ENCODE measurements at regions not wholly inside any gene's neighbourhood (a gene's known extent, or its start where the extent isn't known, plus 50 kb on each side); places are given as distances from the start of the nearest gene placed in this dataset.

DNA sequence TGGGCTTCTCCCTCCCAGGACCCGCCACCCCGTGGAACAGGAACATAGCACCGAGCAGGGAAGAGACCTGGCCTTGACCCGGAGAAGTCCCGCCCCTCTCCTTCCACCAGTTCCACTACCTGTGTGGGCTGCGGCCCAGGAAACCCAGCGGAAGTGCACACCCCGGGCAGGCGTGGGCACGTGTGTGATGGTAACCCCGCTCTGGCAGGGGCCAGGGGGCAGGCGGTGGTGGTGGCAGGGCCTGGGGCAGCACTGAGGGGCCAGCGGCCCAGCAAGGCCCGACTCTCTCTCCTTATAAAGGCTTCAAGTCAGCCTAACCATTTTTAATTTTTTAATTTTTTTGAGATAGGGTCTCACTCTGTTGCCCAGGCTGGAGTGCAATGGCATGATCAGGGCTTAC is 129.0 kb upstream of the FAM98A start:
- no peak overlapping the region for H3K27ac Mint-ChIP-seq
- H3K4me3 Mint-ChIP-seq, result no peak overlapping the region
- no peaks in the 10 kb centered on the region for H3K4me1 Mint-ChIP-seq
- H3K27me3 Mint-ChIP-seq, result no peaks in the 10 kb centered on the region
- H3K36me3 Mint-ChIP-seq (ENCODE audit: low read depth), result no peaks in the 10 kb centered on the region
- no peak for ATAC-seq (ENCODE audit: low read depth)
- POLR2A ChIA-PET, result no interaction called here
- H3K9me3 Mint-ChIP-seq, result no peaks in the 10 kb centered on the region
- DNase-seq, result no peak
- CTCF ChIA-PET, result no interaction called here
- TF ChIP-seq, protein P1, sequence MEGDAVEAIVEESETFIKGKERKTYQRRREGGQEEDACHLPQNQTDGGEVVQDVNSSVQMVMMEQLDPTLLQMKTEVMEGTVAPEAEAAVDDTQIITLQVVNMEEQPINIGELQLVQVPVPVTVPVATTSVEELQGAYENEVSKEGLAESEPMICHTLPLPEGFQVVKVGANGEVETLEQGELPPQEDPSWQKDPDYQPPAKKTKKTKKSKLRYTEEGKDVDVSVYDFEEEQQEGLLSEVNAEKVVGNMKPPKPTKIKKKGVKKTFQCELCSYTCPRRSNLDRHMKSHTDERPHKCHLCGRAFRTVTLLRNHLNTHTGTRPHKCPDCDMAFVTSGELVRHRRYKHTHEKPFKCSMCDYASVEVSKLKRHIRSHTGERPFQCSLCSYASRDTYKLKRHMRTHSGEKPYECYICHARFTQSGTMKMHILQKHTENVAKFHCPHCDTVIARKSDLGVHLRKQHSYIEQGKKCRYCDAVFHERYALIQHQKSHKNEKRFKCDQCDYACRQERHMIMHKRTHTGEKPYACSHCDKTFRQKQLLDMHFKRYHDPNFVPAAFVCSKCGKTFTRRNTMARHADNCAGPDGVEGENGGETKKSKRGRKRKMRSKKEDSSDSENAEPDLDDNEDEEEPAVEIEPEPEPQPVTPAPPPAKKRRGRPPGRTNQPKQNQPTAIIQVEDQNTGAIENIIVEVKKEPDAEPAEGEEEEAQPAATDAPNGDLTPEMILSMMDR (IDR thresholded peaks at IDR 0.05), result no peak
- intact Hi-C loops (cut with micrococcal nuclease), result no loop called here

DNA sequence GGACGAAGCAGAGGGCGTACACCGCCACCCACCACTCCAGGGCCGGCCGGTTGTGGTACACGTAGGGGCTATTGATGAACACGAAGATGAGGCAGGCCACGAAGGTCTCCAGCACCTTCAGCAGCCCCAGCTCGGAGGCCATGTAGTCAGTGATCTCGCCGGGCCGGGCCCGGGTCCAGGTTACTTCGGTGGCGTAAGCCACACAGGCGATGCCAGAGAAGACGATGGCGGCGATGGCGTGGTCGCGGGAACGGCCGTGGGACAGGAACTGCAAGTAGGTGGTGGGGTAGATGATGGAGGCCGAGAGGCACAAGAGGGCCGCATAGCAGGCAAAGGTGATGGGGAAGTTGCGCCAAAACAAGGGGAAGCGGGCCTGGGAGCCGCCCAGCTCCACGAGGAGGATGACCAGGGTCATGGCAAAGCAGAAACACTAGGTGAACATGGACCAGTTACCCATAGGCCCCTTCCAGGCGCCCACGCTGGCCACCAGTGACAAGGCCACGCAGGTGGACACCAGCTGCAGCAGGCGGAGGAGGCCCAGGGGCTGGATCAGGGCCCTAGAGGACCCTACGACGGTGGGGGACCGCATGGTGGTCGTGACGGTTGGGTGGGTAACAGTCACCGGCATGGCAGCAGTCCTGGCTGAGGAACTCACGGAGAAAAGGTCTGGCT is 128.4 kb upstream of the FAM98A start:
- DNase-seq (no peak), ATAC-seq (ENCODE audit: low read depth) (no peak)
- Mint-ChIP-seq H3K27me3 (no peaks in the 10 kb centered on the region), H3K4me1 (no peaks in the 10 kb centered on the region), H3K36me3 (ENCODE audit: low read depth) (no peaks in the 10 kb centered on the region), H3K9me3 (no peaks in the 10 kb centered on the region), H3K4me3 (no peak overlapping the region), H3K27ac (no peak overlapping the region)
- CTCF ChIA-PET, result no interaction called here
- intact Hi-C loops (cut with micrococcal nuclease), result no loop called here
- TF ChIP-seq, protein P1 (IDR thresholded peaks at IDR 0.05), result no peak
- POLR2A ChIA-PET, result no interaction called here

DNA sequence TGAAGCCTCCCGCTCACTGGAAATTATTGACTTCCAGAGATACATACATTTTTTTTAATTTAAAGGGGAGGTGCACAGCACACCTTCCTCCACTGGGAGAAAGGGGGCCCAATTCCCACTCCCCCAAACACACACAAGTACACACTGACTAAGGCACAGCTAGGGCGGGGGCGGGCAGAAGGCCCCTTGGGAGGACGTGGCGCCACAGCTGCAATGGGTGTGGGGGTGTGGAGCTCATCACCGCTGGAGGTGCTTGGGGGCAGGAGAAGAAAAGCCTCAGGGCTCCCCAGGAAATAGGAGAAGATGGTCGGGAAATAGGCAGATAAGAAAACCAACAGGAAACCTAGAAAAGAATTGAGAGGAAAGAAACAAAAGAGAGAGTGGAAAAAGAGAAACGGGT is 127.3 kb upstream of the FAM98A start:
- ATAC-seq (ENCODE audit: low read depth) (no peak), DNase-seq (no peak)
- no peaks in the 10 kb centered on the region for H3K27me3 Mint-ChIP-seq
- no peak overlapping the region for H3K4me3 Mint-ChIP-seq
- no peaks in the 10 kb centered on the region for H3K4me1 Mint-ChIP-seq
- no peak overlapping the region for H3K27ac Mint-ChIP-seq
- POLR2A ChIA-PET, result no interaction called here
- intact Hi-C loops (cut with micrococcal nuclease), result no loop called here
- CTCF ChIA-PET, result no interaction called here
- H3K36me3 Mint-ChIP-seq (ENCODE audit: low read depth), result no peaks in the 10 kb centered on the region
- TF ChIP-seq, protein P1 (IDR thresholded peaks at IDR 0.05), result no peak
- no peaks in the 10 kb centered on the region for H3K9me3 Mint-ChIP-seq

DNA sequence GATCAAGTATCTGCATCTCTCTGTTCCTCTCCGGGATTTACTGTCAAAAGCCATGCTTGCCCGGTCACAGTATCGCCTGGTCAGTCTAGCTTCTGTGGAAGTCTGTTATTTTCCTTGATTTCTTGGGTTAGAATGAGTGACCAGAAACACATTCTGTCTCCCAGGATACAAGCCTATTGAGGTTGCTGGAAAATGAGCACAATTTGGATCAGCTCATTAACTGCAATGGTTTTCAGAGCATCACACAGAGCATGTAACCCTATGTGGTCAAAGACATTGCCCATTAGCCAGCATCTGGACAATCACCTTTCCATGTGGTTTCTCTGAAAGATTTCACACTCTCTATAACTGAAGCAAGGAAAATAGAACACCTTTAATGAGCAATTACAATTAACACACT is 124.2 kb upstream of the FAM98A start:
- no peaks in the 10 kb centered on the region for H3K36me3 Mint-ChIP-seq (ENCODE audit: low read depth)
- POLR2A ChIA-PET, result no interaction called here
- H3K4me3 Mint-ChIP-seq, result no peak overlapping the region
- H3K9me3 Mint-ChIP-seq, result no peaks in the 10 kb centered on the region
- TF ChIP-seq, protein P1 (IDR thresholded peaks at IDR 0.05), result no peak
- H3K27ac Mint-ChIP-seq, result no peak overlapping the region
- no peaks in the 10 kb centered on the region for H3K4me1 Mint-ChIP-seq
- intact Hi-C loops (cut with micrococcal nuclease), result no loop called here
- no peaks in the 10 kb centered on the region for H3K27me3 Mint-ChIP-seq
- DNase-seq (no peak), ATAC-seq (ENCODE audit: low read depth) (no peak)
- CTCF ChIA-PET, result no interaction called here

DNA sequence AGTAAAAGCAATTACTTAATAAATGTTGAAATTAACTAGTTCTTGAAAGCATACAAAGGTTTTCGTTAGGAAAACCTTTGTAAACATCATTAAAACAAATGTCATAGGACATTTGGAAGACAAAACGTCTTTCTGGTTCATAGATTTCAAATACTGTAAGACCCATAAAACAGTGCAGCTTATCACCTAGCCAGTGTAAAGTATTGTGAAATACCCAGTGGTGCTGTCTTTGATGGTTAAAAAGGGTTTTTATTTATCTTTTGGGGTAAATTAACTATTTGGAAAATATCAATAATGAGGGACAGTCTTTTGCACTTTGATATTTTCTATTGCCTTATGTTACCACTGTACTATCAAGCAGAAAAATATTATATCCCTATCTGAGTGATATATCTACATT is 120.0 kb upstream of the FAM98A start:
- H3K4me1 Mint-ChIP-seq, result no peaks in the 10 kb centered on the region
- DNase-seq, result no peak
- H3K27me3 Mint-ChIP-seq, result no peaks in the 10 kb centered on the region
- POLR2A ChIA-PET, result no interaction called here
- intact Hi-C loops (cut with micrococcal nuclease), result no loop called here
- no peak overlapping the region for H3K27ac Mint-ChIP-seq
- no peaks in the 10 kb centered on the region for H3K36me3 Mint-ChIP-seq (ENCODE audit: low read depth)
- no peak for ATAC-seq (ENCODE audit: low read depth)
- no peak overlapping the region for H3K4me3 Mint-ChIP-seq
- CTCF ChIA-PET, result no interaction called here
- TF ChIP-seq, protein P1 (IDR thresholded peaks at IDR 0.05), result no peak
- H3K9me3 Mint-ChIP-seq, result no peaks in the 10 kb centered on the region

Data from activated B cell treated with CpG ODN at 0.5 μM for 24 hours (primary cell).